ENCODE measurements at regions not wholly inside any gene's neighbourhood (a gene's known extent, or its start where the extent isn't known, plus 50 kb on each side); places are given as distances from the start of the nearest gene placed in this dataset.

- peaks cover 2 to 15% (median 8%) of the 10 kb centered on the region in 7 donors for H3K9me3 Mint-ChIP-seq
- no peak overlapping the region for H3K4me3 ChIP-seq (replicated peaks in 1 of 3; ENCODE audit: low read depth in 2 of 3, low read length in 3 of 3)
- no peak overlapping the region for H3K4me2 ChIP-seq (replicated peaks; ENCODE audit: extremely low read depth, low read length, poor library complexity, severe bottlenecking)
- peaks cover 0 to 2% of the 10 kb centered on the region in 2 donors for H3K27me3 ChIP-seq (ENCODE audit: control insufficient read depth in 2 of 2, insufficient read depth in 2 of 2, low read length in 2 of 2)
- no peak overlapping the region for H3K27ac ChIP-seq (ENCODE audit: low read depth in 1 of 2, low read length in 2 of 2)
- TF ChIP-seq, protein P1, sequence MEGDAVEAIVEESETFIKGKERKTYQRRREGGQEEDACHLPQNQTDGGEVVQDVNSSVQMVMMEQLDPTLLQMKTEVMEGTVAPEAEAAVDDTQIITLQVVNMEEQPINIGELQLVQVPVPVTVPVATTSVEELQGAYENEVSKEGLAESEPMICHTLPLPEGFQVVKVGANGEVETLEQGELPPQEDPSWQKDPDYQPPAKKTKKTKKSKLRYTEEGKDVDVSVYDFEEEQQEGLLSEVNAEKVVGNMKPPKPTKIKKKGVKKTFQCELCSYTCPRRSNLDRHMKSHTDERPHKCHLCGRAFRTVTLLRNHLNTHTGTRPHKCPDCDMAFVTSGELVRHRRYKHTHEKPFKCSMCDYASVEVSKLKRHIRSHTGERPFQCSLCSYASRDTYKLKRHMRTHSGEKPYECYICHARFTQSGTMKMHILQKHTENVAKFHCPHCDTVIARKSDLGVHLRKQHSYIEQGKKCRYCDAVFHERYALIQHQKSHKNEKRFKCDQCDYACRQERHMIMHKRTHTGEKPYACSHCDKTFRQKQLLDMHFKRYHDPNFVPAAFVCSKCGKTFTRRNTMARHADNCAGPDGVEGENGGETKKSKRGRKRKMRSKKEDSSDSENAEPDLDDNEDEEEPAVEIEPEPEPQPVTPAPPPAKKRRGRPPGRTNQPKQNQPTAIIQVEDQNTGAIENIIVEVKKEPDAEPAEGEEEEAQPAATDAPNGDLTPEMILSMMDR (IDR thresholded peaks at IDR 0.05): no peak
- H3K4me1 Mint-ChIP-seq: peaks cover 14% of the 10 kb centered on the region
- intact Hi-C loops (cut with micrococcal nuclease): no loop called here
- H3K4me3 Mint-ChIP-seq: no peak overlapping the region
- peak overlapping the region in 1 of 7 donors; percentile 10 for H3K27ac Mint-ChIP-seq
- no peak overlapping the region for H3K9ac ChIP-seq (ENCODE audit: insufficient read depth, low read length, poor library complexity, severe bottlenecking)
- DNase-seq: no peak
- no peaks in the 10 kb centered on the region for H3K79me2 ChIP-seq (ENCODE audit: insufficient read depth, low read length)
- H3K4me1 ChIP-seq (ENCODE audit: control insufficient read depth in 1 of 2, insufficient read depth in 2 of 2, low read length in 2 of 2): peaks cover 7 to 9% of the 10 kb centered on the region in 2 donors
- peaks cover 5 to 9% of the 10 kb centered on the region in 2 donors for H3K36me3 Mint-ChIP-seq
- WGBS (ENCODE audit: insufficient coverage): 17% methylated on average over 1 of the region's 2 CpGs
- no peaks in the 10 kb centered on the region for H3K9me3 ChIP-seq (replicated peaks in 1 of 2; ENCODE audit: control insufficient read depth in 1 of 2, insufficient read depth in 1 of 2, low read length in 2 of 2)
- no peaks in the 10 kb centered on the region for H3K36me3 ChIP-seq (replicated peaks in 1 of 2; ENCODE audit: control insufficient read depth in 1 of 2, insufficient read depth in 2 of 2, low read length in 2 of 2)
- no peak overlapping the region for H2AFZ ChIP-seq (ENCODE audit: insufficient read depth, low read depth, low read length, poor library complexity, severe bottlenecking)
- H3K27me3 Mint-ChIP-seq (ENCODE audit: low read depth in 3 of 3): peaks cover 0 to 2% (median 2%) of the 10 kb centered on the region in 3 donors
- no peaks in the 10 kb centered on the region for H4K20me1 ChIP-seq (ENCODE audit: insufficient read depth, low read length)
Measured at GRCh38 chr12:94701711-94702110, 51.4 kb upstream of the TMCC3 start.

DNA sequence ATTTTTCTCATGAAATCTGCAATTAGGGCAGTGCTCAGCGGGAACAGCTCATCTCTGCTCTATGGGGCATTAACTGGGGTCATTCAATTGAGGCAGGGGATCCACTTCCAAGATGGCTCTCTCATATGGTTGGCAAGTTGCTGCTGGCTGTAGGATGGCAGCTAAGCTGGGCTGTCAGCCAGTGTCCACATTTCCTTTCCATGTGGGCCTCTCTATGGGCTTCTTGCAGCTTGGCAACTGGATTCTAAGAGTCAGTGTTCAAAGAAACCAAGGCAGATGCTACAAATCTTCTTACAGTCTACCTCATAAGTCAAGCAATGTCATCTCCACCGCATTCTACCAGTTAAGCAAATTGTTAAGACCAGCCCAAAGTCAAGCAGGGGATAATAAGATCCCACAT, 50.3 kb upstream of the TMCC3 start:
- Mint-ChIP-seq H3K4me3 (no peak overlapping the region), H3K27ac (peak overlapping the region in 1 of 7 donors; percentile 80), H3K27me3 (ENCODE audit: low read depth in 3 of 3) (peaks cover 2% of the 10 kb centered on the region in 3 donors), H3K4me1 (peaks cover 13% of the 10 kb centered on the region), H3K36me3 (peaks cover 5 to 9% of the 10 kb centered on the region in 2 donors), H3K9me3 (peaks cover 2 to 15% (median 8%) of the 10 kb centered on the region in 7 donors)
- H4K20me1 ChIP-seq (ENCODE audit: insufficient read depth, low read length): no peaks in the 10 kb centered on the region
- no peak overlapping the region for H2AFZ ChIP-seq (ENCODE audit: insufficient read depth, low read depth, low read length, poor library complexity, severe bottlenecking)
- H3K9ac ChIP-seq (ENCODE audit: insufficient read depth, low read length, poor library complexity, severe bottlenecking): no peak overlapping the region
- no peaks in the 10 kb centered on the region for H3K79me2 ChIP-seq (ENCODE audit: insufficient read depth, low read length)
- H3K27ac ChIP-seq (ENCODE audit: low read depth in 1 of 2, low read length in 2 of 2): no peak overlapping the region
- no peak for DNase-seq
- TF ChIP-seq, protein P1 (IDR thresholded peaks at IDR 0.05): no peak
- peaks cover 7 to 9% of the 10 kb centered on the region in 2 donors for H3K4me1 ChIP-seq (ENCODE audit: control insufficient read depth in 1 of 2, insufficient read depth in 2 of 2, low read length in 2 of 2)
- H3K27me3 ChIP-seq (ENCODE audit: control insufficient read depth in 2 of 2, insufficient read depth in 2 of 2, low read length in 2 of 2): no peaks in the 10 kb centered on the region
- no peak overlapping the region for H3K4me2 ChIP-seq (replicated peaks; ENCODE audit: extremely low read depth, low read length, poor library complexity, severe bottlenecking)
- WGBS (ENCODE audit: insufficient coverage): 57% methylated on average over 2 of the region's 2 CpGs
- intact Hi-C loops (cut with micrococcal nuclease): no loop called here
- H3K4me3 ChIP-seq (replicated peaks in 1 of 3; ENCODE audit: low read depth in 2 of 3, low read length in 3 of 3): no peak overlapping the region
- no peaks in the 10 kb centered on the region for H3K9me3 ChIP-seq (replicated peaks in 1 of 2; ENCODE audit: control insufficient read depth in 1 of 2, insufficient read depth in 1 of 2, low read length in 2 of 2)
- no peaks in the 10 kb centered on the region for H3K36me3 ChIP-seq (replicated peaks in 1 of 2; ENCODE audit: control insufficient read depth in 1 of 2, insufficient read depth in 2 of 2, low read length in 2 of 2)

Data from CD14-positive monocyte (primary cell).